HG03097 (cell line): ENCODE measurements at regions not wholly inside any gene's neighbourhood (a gene's known extent, or its start where the extent isn't known, plus 50 kb on each side); places are given as distances from the start of the nearest gene placed in this dataset.
A peak's percentile ranks its signal among the peaks of the same experiment; 100 is the strongest.

ENCODE experiments used
- ATAC-seq: cut with Tn5 transposase; IDR thresholded peaks from one replicate; pipeline ENCODE4 v1.9.1; 2021; ENCODE audit not compliant: unreplicated experiment, low FRiP score

DNA sequence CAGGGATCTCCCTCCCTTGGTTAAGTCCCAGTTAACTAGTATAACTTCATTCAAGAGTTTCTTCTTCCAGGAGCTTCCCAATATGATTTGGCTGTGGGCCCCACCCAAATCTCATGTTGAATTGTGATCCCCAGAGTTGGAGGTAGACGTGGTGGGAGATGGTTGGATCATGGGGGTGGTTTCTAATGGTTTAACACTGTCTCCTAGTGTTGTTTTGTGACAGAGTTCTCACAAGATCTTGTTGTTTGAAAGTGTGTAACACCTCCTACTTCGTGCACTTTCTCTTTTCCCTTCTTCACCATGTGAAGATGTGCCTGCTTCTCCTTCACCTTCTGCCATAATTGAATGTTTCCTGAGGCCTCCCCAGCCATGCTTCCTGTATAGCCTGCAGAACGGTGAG lies 251.8 kb upstream of the FGGY start:
- ATAC-seq = no peak

DNA sequence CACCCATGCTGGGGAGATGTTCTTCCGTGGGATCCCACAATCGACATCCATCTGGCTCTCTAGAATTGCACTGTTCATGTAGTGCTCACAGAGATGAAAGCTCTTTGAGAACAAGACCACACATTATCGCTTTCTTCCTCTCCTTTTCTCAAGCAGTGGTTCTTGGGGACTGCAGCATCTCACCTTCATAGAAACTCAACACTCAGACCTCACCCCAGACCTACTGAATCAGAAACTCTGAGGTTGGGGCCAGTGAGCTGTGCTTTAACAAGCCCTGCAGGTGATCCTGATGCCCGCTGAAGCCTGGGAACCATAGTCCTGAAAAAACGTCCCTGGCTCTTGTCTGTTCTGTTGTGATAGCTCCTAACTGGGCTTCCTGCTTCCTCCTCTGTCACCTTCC lies 251.3 kb upstream of the FGGY start:
- ATAC-seq = peak; percentile 35

- ATAC-seq = no peak
Measured at GRCh38 chr1:59046134-59046533, 250.8 kb upstream of the FGGY start.

DNA sequence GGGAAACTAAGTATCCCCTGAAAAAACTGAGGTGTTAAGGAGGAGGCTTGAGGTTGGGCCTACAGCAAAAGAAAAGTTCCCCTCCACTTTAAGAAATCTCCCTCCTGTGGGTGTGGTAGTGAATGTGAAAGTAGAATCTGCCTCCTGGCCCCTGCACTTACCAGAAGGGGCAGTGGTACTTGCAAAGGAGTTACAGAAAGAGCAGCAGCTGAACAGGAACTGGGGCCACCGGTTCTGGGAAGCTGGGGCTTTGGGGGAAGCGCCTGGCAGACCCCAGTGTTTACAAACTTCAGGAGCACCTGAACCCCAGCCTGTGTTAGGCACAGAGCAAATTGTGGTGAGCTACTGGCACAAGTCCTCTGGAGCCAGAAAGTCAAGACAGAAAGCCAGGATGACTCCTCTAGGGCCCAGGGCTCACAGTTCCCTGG lies 250.2 kb upstream of the FGGY start:
- peak; percentile 85 for ATAC-seq

DNA sequence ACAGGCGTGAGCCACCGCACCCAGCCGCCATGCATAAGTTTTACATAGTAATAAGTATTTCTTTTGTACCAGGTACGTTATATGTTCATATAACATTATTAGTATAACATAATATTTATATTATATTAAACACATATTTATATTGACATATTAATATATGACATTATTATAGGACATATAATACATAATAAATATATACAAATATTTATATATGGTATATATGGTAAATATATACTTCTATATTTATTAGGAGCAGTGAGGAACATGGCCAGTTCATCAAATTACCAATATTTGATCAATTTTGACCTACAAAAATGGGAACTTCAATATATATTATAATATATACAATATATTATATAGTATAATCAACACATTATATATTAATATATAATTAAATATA lies 245.9 kb upstream of the FGGY start:
- ATAC-seq = no peak

- no peak for ATAC-seq
Measured at GRCh38 chr1:59052166-59052590, 244.7 kb upstream of the FGGY start.

DNA sequence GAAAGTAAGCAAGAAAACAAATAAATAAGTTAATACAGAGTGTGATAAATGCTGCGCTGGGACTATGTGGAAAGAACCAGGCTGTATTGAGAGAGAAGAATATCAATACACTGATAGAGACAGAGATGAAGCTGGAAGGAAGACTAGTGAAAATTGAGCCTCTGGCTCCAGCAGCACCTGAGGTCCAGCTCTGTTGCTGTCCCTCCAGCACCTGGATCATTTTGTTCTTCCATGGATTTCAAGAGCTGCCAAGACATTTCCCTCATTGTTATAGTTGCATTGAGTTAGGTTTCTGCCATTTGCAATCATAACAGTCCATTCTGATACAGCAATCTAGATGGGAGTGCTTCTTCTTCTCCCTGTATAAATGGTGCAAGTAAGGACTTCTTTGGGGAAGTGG lies 242.7 kb upstream of the FGGY start:
- no peak for ATAC-seq

GRCh38 chr1:59055908-59056719 lies 240.8 kb upstream of the FGGY start:
- no peak for ATAC-seq

GRCh38 chr1:59057211-59057694 lies 239.6 kb upstream of the FGGY start:
- ATAC-seq = no peak

GRCh38 chr1:59057796-59058195 lies 239.1 kb upstream of the FGGY start:
- ATAC-seq = no peak

GRCh38 chr1:59058665-59059439 lies 238.0 kb upstream of the FGGY start:
- no peak for ATAC-seq

- no peak for ATAC-seq
Measured at GRCh38 chr1:59061876-59062275, 235.0 kb upstream of the FGGY start.

DNA sequence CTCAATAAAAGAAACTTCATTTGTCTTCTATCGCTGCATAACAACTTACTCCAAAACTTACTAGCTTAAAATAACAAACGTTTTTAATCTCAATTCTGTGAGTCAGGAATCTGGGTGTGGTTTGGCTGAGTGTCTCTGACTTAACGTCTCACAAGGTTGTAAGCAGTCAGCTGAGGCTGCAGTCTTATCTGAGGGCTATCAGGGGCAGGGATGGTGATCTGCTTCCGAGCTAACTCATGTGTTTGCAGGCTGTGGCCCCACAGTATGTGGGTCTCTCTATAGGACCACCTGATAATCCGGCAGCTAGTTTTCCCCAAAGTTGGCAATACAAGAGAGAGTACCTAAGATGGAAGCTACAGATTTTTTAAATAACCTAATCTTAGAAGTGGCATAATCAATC lies 234.2 kb upstream of the FGGY start:
- no peak for ATAC-seq

DNA sequence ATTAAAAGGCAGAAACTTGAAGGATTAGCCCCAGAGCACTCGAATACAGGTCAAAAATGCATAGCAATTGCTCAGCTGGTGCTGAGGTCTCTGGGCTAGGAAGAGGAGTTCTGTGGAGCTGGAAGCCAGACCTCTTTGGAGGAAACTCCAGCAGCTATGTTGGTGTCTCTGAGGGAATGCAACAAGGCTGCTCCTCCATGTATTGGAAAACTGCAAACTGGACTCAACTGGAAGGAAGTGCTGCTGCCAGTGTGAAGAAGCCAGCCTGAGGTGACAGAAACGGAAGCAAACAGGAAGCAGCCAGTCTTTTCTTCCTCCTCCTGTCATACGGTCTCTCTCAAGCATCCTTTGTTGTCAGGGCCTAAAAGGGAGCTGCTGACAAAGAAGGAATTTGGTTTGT lies 233.4 kb upstream of the FGGY start:
- no peak for ATAC-seq

DNA sequence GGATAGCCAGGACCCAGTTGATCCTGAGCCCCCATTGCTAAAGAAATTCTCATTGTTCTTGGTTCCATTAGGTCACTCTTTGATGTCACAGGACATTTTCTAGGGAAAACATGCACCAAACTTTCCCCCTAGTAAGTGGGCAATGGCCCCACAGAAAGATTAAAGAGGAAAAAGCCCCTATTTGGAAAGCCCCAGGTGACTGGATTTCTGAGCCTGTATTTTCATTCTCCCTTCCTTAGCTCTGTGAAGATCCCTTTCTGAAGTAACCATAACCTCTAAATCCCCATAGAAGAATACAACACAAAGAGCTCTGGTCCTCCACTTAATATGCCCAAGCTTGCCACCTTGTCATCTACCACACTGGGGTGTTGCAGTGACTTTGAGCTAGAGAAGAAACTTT lies 232.3 kb upstream of the FGGY start:
- no peak for ATAC-seq

DNA sequence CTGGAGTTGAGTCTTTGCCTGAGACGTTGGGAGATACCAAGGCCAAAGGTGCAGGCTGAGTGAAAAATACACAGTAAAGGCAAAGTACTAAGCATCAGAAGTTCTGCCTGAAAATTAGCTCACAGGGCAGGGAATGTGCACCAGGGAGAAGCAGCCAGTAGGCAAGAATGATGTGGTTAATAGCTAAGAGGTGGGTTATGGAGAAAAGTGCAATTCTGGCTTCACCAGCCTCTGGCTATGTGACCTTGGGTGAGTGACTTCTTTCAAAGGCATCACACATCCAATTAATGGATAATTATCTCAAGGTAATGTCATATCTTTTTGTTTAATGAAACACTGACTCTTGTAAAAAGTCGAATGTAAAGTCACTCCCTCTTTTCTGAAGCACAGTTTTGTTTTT lies 230.7 kb upstream of the FGGY start:
- ATAC-seq = no peak

DNA sequence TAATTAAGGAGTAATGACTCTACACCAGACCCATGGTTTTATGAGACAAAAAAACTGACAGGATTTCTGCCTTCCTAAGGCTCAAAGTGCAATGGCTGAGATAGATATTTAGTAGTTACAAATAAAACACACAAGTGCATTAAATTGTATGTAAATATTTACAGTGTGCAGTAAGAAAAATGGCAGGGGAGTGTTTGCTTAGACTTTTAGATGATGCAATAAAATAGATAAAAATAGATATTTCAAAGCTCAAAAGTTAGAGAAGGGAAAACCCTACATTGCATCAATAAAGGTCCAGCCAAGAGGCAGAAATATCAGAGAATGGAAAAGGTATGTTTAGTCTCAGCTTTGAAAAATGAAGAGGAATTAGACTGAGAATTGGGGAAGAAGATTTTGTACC lies 226.3 kb upstream of the FGGY start:
- no peak for ATAC-seq

GRCh38 chr1:59071289-59071688 lies 225.6 kb upstream of the FGGY start:
- no peak for ATAC-seq

GRCh38 chr1:59071876-59072582 lies 224.9 kb upstream of the FGGY start:
- no peak for ATAC-seq

DNA sequence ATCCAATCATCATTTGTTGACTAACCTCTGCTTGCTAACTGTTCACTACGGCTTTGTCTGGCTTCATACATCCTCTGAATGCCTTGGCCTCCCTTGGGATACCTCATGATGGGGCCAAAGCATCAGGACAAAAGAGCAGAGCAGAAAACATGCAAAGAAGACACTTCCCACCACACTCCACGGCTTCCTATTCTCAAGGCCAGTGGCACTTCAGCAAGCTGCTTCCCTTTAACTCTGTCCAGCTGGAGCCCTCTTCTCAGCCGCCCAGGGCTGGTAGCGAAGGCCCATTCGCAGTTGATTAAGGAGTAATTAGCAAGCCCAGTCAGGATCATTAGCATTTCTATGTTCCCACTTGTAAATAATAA lies 224.3 kb upstream of the FGGY start:
- no peak for ATAC-seq

DNA sequence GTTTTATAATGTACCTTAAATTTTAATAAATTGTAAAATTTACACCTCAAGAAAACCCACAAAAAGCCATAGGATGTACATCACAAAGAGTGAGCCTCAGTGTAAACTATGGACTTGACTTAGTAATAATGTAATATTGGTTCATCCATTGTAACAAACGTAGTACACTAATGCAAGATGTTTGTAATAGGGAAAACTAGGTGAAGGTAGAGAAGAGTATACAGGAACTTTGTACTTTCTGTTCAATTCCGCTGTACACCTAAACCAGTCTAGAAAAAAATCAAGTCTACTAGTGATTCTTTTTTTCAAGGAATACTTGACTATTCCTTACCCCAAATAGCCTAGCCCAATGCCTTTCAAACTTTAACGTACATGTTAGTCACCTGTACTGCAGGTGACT lies 222.3 kb upstream of the FGGY start:
- ATAC-seq = no peak
